Bronchial epithelial cell (primary cell): ENCODE measurements at regions not wholly inside any gene's neighbourhood (a gene's known extent, or its start where the extent isn't known, plus 50 kb on each side); places are given as distances from the start of the nearest gene placed in this dataset.
A peak's percentile ranks its signal among the peaks of the same experiment; 100 is the strongest.

Experiments
- DNase-seq: peaks from one replicate; pipeline ENCODE4 v3.0.0-alpha.2; 2010; ENCODE audit warnings: low read depth
- FAIRE-seq: peaks from 2 replicates; lab custom pipeline; 2011; peaks lifted over from hg19 to GRCh38; lab: Jason Lieb, UNC
- H3K27me3 ChIP-seq: 2 replicates; pipeline ENCODE4 v1.5.1; 2011; ENCODE audit warnings: low read length; ENCODE audit not compliant: control insufficient read depth, insufficient read depth
- H3K36me3 ChIP-seq: 2 replicates; pipeline ENCODE4 v1.5.1; 2011; ENCODE audit warnings: low read length; ENCODE audit not compliant: control insufficient read depth, insufficient read depth
- H3K4me3 ChIP-seq: 2 replicates; pipeline ENCODE4 v1.5.1; 2011; ENCODE audit warnings: mild to moderate bottlenecking, low read depth, low read length, control low read depth
- TF ChIP-seq, protein P1 (sequence below): IDR thresholded peaks from 2 replicates; pipeline ENCODE4 v1.5.1; 2011; ENCODE audit warnings: mild to moderate bottlenecking, moderate library complexity, low read length, control low read depth, inconsistent platforms; ENCODE audit not compliant: insufficient read depth, severe bottlenecking

DNA sequence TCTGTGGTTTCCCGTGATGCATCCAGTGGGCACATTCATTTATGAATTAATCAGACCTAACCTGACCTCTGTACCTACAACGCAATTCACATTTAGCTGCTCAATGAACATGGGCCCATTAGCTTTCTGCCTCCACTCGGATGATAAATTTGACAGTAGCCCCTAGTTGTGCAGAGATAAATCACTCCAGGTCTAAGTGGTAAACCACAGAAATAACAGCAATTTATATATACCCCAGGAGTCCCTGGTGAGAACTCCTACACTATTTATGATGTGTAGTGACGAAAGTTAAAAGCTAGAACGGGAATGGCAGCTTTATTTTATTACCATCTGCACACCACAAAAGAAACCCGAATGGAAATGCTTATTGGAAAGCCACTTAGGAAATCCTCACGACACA, 371.5 kb downstream of the HAPSTR1 start:
- Histone ChIP-seq H3K4me3 (no peak overlapping the region), H3K36me3 (no peaks in the 10 kb centered on the region), H3K27me3 (no peaks in the 10 kb centered on the region)
- FAIRE-seq (no peak), DNase-seq (no peak)
- TF ChIP-seq, protein P1, sequence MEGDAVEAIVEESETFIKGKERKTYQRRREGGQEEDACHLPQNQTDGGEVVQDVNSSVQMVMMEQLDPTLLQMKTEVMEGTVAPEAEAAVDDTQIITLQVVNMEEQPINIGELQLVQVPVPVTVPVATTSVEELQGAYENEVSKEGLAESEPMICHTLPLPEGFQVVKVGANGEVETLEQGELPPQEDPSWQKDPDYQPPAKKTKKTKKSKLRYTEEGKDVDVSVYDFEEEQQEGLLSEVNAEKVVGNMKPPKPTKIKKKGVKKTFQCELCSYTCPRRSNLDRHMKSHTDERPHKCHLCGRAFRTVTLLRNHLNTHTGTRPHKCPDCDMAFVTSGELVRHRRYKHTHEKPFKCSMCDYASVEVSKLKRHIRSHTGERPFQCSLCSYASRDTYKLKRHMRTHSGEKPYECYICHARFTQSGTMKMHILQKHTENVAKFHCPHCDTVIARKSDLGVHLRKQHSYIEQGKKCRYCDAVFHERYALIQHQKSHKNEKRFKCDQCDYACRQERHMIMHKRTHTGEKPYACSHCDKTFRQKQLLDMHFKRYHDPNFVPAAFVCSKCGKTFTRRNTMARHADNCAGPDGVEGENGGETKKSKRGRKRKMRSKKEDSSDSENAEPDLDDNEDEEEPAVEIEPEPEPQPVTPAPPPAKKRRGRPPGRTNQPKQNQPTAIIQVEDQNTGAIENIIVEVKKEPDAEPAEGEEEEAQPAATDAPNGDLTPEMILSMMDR: no peak

DNA sequence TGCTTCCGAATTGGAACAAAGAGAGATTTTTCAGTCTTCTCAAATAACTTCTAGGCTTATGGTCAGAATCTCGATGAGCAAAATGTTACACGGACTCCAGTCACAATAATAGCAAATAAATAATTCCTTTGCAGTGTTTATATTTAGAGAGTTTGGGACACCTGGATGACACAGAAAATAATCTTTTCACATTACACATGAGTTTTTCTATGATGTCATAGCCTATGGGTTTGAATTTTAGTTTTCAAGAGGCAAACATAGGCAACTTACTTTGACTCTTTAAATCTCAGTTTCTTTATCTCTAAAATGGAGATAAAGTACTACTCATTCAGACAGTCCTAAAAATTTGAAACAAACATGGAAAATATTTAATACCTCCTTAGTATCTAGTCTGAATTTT, 372.0 kb downstream of the HAPSTR1 start:
- DNase-seq: no peak
- TF ChIP-seq, protein P1: no peak
- no peak for FAIRE-seq

DNA sequence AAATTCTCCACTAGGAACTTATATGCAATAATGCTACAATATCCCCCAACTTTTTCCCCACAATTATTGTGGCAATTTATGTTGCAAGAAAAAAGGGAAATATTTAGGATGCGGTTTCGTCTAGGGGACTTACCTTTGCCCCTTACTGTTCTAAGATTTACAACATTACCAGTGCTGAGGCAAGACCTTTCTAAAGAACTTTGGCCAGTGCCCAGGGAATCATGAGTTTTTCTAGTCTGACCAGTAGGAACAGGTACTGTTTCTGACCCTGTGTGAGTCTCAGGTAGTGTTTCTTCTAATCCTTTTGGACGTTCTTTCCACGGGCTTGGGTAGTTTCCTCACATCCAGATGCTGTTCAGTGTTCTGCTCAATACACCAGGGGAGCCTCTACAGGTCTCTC, 373.7 kb downstream of the HAPSTR1 start:
- Histone ChIP-seq H3K36me3 (no peaks in the 10 kb centered on the region), H3K4me3 (no peak overlapping the region), H3K27me3 (no peaks in the 10 kb centered on the region)
- TF ChIP-seq, protein P1: no peak
- DNase-seq (no peak), FAIRE-seq (no peak)

More for the DNA sequence above, 372.0 kb downstream of the HAPSTR1 start:
- H3K4me3 ChIP-seq: no peak overlapping the region
- H3K27me3 ChIP-seq: no peaks in the 10 kb centered on the region
- H3K36me3 ChIP-seq: no peaks in the 10 kb centered on the region

DNA sequence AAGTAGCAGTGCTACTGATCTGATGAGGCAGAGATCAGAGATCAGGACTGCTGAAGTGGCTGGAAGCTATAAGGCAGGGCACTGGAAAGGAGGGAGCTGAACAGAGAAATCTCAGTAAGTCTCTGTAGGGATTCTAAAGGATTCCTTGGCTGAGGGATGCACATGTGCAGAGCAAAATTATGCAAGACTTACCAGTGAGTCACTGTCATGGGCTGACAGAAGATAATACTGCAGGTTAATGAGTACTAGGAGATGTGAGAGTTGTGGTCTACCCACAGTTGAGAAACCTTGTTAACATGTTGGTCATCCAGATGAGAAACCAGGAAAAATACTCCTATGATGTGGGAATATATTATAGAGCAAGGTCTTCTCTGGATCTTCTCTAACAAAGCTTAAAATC, 378.1 kb downstream of the HAPSTR1 start:
- TF ChIP-seq, protein P1: no peak
- Histone ChIP-seq H3K4me3 (no peak overlapping the region), H3K36me3 (no peaks in the 10 kb centered on the region), H3K27me3 (no peaks in the 10 kb centered on the region)
- FAIRE-seq (no peak), DNase-seq (peak; percentile 36)

DNA sequence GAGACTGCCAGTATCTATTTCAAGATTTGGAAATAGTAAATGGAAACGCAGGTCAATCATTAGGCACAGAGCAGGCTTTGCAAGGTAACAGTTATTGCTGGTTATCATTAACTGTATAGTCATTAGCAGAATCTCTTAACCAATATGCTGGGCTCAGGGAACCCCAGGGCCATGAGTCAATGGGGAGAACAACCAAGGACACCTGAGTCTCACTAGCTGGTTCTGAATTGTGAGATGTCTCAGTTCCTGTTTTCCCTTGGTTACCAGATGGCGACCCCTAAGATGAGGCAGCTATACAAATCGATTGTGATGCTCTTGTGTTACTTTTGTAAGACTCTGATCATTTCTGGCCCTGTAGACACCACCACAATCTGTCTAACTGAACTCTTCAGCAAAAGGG, 385.3 kb downstream of the HAPSTR1 start:
- H3K36me3 ChIP-seq: no peaks in the 10 kb centered on the region
- no peaks in the 10 kb centered on the region for H3K27me3 ChIP-seq
- TF ChIP-seq, protein P1: no peak
- no peak overlapping the region for H3K4me3 ChIP-seq
- no peak for DNase-seq
- no peak for FAIRE-seq

DNA sequence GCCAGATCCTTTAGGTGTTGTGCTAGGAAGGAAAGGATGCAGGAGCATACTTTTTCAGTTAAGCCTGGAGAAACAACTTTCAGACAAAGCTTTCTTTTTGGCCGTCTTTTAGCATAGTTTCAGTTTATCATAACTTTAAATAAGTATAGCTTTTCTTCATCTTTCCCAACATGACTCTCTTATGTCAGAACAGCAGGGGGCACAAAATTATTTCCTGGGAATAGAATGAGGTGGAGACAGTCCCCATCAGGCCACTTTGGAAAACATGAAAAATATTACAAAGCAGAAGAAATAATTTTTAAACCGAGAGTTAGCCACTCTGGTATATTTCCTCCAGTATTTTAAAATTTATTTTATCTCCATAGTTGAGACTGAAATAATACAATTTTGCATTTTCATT, 387.6 kb downstream of the HAPSTR1 start:
- no peaks in the 10 kb centered on the region for H3K36me3 ChIP-seq
- no peaks in the 10 kb centered on the region for H3K27me3 ChIP-seq
- FAIRE-seq (no peak), DNase-seq (no peak)
- H3K4me3 ChIP-seq: no peak overlapping the region
- TF ChIP-seq, protein P1: no peak
